DMS 273 (cell line): ENCODE measurements at regions not wholly inside any gene's neighbourhood (a gene's known extent, or its start where the extent isn't known, plus 50 kb on each side); places are given as distances from the start of the nearest gene placed in this dataset.
"Not testable (repeated sequence)": the region's sequence is repeated elsewhere in the genome, so short reads cannot be mapped to it uniquely, and the experiment has no call there.

Source experiments
- DNase-seq: peaks from one replicate; lab custom pipeline; 2025; ENCODE audit not compliant: unreplicated experiment; lab: John Stamatoyannopoulos, UW

DNA sequence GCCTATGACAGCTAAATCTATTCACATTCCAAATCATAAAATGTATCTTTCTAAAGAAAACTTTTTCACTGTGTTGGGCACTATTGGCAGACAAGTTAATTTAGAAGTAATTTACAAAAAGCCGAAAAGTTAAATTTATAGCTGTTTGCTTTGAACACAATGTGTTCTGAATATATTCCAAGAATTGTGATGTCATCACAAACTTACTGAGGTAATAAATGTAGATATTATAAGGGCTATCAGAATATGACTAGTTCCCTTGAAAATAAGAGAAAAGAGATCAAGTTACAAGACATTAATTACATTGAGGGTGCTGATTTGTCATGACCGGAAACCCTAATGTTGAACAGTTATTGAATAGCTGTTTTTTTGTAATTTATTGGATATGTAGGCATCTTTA lies 153.9 kb upstream of the SCN7A start:
- no peak for DNase-seq

DNA sequence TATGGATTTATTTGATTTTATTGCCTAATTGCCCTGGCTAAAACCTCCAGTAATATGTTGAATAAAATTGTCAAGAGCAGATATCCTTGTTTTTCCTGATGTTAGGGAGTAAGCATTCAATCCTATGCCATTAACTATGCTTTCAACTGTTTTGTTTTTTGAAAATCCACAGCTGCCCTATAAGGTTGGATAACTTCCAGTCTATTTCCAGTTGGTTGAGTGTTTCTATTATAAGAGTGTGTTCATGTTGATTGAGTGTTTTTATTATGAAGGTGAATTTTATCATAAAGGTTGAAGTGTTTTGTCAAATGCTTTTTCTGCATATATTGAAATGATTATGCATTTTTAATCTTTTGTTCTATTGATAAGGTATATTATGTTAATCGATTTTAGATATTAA lies 149.9 kb upstream of the SCN7A start:
- no peak for DNase-seq

DNA sequence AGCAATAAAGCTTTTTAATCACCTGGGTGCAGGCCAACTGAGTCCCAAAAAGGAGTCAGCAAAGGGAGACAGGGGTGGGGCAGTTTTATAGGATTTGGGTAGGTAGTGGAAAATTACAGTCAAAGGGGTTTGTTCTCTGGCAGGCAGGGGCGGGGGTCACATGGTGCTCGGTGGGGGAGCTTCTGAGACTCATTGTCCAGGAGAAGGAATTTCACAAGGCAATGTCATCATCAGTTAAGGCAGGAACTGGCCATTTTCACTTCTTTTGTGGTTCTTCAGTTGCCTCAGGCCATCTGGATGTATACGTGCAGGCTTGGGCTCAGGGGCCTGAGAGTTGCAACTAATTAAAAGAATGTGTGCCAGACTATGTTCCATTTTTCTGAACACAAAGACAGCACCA lies 147.5 kb upstream of the SCN7A start:
- not testable (repeated sequence) for DNase-seq

DNA sequence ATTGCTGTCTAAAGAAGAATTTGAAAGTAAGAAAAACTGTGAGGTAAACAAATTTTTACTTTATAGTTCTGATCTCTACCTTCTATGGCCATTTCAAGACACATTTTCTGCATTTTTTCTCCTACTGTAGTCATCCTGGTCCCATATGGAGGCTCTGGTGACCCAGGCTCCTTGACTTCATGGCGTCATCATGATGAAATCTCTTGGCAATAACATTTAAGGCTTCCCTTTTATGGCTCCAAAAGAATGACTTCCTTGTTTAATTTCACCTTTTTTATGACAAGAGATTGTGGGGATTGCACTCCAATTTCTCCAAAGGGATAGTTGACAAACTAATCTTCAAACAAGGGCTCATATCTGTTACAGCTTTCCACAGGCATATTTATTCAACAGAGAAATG lies 143.0 kb upstream of the SCN7A start:
- no peak for DNase-seq

DNA sequence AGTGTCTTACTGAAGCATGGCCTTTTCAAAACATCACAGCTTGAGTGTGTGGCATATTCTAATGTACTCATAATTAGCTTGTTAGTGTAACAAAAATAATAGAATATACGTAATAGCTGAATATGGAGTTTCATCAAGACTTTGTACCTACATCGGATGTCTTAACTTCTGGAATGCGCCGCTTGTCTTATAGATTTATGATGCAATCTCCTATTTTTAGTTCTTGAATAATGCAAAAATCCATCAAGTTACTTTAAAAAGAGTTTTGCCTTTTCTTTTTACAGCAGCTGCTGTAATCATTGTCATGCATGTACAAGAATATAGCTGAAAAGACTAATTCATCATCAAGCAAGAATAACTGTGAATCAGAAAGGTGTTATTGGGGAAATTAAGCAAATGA lies 140.7 kb upstream of the SCN7A start:
- DNase-seq: no peak

DNA sequence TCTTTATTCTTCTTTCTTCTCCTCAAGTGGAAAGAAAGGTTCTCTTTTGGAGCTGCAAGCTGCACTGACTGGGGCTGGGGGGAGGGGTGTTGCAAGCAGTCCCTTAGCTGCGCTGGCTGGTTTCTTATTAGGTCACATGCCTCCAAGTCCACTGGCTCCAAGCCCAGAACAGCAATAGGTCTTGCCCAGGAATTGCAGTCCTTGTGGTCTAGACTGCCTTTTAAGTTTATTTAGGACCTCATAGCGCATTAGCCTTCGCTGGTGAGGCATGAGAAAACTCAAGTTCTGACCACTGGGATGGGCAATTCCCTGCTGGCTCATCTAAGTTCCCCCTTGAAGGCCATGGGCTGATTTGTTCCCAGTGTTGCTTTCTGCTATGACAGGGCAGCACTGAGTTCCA lies 138.6 kb upstream of the SCN7A start:
- DNase-seq: peak; percentile 16

DNA sequence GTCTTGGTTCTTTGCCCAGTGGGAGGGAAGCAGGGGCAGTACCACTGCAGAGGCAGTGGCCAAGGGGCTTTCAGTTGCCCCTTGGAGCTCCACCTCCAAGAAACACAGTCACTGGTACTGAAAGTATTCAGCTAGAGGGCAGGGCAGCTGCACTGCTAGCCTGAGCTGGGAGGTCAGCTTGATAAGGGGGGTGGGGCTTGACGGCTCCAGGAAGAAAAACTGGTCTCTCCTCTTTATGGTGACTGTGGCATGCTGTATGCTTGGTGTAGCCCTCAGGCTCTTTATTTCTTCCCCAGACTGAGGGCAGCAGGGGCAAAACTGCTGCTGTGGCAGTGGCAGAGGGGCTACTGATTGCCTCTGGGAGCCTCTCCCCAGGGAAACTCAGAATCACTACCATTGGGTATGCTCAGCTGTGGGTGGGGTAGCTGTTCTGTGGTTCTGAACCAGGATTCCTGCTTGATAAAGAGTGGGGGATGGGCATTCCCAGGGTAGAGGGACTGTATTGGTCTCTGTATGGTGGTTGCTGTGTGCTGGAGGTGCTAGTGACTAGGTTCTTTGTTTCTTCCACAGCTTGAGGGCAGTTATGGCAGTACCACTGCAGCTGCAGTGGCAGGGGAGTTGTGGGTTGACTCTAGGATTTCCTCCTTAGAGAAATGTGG lies 134.6 kb upstream of the SCN7A start:
- no peak for DNase-seq

DNA sequence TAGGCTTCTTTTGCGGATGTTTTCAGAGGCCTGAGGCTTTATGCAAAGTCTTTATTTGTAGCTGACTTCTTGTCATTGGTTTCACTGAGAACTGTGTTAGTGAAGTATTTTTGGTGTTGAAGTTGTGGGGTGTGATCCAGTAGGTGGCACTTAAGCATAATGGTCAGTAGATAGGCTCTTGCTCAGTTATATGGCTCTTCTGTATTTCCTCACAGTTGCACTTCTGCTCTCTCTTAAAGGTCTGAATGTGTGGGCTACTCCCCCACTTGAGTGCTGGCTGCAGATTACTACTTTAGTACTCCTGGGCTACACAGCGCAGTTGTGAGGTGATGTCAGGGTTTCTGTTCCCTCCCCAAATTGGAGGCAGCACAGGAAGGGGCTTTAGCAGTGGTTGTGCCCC lies 133.8 kb upstream of the SCN7A start:
- DNase-seq: no peak

DNA sequence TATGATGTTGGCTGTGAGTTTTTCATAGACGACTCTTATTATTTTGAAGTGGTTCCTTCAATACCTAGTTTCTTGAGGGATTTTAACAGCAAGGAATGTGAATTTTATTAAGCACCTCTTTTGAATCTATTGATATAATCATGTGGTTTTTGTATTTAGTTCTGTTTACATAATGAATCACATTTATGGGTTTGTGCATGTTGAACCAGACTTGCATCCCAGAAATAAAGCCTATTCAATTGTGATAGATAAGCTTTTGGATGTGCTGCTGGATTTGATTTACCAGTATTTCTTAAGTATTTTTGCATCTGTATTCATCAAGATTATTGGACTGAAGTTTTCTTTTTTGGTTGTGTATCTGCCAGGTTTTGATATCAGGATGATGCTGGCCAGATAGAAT lies 131.6 kb upstream of the SCN7A start:
- DNase-seq: no peak

DNA sequence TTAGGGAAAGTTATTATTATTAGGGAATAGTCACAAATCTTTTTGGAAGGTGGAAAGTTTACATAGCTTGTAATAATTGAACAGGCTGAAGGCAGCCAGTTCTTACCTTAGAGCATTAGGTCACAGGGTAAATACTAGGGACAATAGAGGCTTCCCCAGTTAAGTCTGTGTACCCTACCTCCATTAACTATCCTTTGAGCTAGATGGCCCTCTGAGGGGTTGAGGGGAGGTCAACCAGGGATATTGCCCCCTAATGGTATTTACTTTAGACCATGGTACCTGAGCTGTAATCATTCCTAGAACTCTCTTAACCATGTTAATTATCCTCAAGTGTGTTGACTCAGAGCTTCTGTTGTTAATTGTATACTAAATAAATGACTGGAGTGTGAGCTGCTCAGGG lies 120.5 kb upstream of the SCN7A start:
- no peak for DNase-seq

DNA sequence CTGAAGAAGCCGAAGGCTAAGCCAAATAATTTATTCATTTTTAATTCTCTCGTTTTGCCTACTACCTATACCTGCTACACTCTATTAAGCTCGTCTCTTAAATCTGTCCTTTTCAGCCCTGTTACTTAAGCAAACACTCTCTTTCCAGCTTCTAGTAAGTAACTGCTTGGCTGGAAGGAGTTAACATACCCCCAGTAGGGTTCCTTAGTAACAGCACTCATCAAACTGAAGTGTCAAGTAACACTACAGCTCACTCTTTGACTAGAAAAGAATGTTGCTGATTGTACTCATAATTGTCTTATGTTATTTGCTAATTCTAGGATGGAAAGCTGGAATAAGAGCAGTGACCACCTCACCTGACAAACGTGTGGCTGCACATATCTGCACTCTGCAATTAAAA lies 120.0 kb upstream of the SCN7A start:
- no peak for DNase-seq

DNA sequence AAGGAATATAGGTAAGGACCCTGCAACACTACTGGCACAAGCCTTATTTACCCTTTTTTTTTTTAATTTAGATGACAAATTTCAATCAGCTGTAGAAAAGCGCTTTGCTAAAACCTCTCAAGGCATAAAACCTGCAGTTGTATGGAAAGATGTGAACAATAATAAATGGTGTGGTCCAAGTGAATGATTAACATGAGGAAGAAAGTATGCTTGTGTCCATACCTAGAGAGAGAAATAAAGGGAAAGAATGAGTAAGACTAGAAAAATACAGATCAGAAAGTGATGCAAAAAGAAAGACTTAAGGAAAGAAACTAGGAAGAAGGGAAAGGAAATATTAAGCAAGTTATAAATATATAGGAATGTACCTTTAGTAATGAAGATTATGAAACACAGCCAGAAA lies 119.2 kb upstream of the SCN7A start:
- DNase-seq: no peak

DNA sequence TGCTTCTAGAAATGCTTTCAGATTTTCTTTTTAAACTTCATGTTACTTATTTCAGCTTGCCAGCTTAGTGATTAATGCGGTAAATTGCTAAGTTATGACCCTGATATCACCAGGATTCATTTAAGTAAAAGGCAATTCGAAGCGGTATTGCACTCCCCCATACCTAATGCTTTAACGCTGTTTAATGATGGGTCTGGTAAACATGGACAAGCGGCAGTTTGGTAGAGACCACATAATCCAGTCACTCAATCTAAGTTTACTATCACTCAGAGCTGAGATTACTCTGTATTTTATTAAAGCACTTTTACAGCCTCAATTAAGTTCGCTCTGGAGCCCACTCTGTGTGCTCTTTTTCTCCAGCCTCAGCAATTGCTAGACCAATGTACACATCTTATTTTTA lies 118.2 kb upstream of the SCN7A start:
- DNase-seq: no peak

DNA sequence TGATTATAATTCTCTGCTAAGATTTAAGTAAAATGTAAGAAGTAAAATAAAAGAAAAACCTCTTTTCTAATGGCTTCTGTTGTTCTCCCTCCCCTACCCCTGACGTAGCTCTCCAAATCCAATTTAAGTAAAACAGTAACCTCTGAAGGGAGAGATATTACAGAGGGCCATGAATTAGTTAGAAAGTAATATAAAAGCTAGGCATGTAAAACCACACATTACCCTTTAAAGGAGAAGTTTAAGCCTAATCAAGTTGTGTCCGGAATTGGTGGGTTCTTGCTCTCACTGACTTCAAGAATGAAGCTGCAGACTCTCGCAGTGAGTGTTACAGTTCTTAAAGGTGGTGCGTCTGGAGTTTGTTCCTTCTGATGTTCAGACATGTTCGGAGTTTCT lies 116.9 kb upstream of the SCN7A start:
- no peak for DNase-seq

DNA sequence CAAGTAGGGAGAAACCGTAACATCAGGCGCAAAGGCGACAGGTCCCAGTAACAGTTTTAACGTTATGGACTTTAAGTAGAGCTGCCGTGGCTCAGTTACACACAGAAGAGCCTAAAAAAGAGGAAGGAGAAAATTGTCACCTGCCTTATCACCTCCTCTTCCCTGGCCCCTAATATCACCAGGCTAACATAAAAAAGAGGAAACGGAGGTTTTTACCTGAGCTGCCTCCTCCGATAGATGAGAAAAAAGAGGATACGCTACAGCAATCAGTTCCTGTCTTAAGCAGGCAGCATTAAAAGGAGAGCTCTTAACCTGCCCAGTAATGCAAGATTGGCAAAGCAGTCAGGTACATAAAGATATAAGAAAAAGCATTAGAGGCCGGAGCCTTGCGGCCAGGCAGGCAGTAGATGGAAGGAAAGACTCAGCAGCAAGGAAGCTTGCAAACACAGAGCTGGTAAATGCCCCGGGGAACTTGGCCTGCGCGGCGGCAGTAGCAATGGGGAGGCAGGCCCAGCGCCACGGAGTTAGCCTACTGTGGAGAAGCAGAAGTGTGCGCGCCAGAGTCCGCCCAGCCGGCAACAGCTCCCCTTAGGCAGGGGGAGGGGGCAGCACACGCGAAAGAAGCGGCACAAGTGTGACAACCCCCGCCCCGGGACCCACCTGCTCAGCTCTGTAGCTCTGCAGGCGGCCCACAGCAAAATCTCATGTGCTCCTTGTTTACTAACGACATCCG lies 116.3 kb upstream of the SCN7A start:
- DNase-seq: no peak

DNA sequence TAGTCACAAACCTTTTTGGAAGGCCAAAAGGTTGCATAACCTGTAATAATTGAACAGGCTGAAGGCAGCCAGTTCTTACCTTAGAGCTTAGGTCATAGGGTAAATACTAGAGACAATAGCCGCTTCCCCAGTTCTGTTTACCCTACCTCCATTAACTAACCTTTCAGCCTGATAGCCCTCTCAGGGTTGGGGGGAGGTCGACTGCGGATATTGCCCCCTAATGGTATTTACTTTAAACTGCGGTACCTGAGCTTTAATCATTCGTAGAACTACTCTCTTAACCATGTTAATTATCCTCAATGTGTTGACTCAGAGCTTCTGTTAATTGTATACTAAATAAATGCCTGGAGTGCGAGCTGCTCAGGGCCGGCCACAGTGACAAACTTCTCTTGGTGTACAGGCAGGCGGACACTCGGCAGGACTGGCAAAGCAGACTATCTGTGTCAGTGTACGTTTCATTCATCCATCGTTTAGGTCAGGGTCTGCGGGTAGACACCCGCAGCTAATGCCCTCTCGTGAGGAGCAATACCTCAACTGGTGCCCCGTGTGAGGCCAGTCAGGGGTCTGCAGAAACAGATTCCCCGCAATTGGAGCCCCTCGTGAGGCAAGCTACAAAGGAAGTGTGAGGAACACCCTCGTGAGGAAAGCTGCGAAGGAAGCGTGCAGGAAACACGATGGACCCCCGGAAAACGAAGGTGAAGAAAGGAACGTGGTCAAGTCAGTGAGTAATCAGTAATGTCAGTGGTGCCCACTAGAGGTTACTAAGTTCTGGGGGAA lies 115.3 kb upstream of the SCN7A start:
- DNase-seq: no peak

DNA sequence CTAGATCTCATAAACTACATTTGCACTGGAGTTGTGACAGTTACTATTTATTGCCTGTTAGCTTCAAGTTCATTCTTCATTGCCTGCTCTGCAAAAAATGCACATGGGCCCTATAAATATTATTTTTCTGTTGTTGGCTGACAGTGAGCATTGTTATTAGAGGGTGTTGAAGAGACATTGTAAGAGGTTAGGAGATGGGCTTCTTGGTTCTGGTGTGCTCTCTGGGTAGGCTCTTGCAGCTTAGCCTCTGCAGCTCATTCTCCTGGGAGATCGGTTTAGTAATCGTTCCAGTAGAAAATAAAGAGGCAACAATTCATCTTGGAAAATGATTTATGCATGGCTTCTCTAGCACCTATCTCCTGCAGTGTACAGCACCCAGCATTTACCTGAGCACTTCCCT lies 113.8 kb upstream of the SCN7A start:
- no peak for DNase-seq

DNA sequence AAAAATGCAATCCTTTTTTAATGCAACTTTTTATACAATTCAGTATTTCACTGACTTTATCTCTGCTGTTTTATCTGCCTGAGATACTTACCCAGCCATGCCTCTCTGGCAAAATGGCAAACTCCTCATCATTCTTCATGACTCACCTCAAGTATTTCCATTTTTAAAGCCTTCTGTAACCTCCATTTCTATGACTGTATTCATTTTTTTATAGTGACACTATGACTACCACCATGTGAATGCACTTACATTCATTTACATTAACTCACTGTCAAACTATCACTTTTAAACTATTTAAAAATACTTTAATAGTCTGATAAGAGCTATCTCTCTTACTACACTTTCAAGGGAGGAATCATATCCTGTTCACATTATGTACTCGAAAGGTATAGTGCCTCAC lies 99.4 kb upstream of the SCN7A start:
- DNase-seq: no peak

DNA sequence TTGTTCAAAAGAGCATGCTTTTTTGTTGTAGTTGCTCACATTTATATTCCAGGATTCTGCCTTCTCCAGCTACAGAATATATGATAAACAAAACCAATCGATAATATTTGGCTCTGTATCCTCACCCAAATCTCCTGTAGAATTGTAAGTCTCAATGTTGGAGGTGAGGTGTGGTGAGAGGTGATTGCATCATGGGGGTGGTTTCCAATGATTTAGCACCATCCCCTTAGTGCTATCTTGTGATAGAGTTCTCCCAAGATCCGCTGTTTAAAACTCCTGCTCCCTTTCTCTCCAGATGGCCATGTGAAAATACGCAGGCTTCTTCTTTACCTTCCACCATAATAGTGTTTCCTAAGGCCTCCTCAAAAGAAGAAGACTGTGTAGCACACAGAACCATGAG lies 98.7 kb upstream of the SCN7A start:
- DNase-seq: no peak

DNA sequence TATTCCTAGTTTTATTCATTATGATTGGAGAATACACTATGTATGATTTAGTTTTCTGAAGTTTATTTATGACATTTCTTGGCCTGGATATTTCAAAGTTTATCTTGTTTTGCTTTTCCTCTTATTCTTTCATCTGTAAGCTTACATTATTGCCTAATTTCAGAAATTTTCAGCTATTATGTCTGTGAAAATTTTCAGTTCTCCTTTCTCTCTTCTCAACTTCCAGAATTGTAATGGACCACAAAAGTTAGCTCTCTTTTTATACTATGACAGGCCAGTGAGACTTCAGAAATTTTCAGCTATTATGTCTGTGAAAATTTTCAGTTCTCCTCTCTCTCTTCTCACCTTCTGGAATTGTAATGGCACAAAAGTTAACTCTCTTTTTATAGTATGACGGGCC lies 97.2 kb upstream of the SCN7A start:
- no peak for DNase-seq

DNA sequence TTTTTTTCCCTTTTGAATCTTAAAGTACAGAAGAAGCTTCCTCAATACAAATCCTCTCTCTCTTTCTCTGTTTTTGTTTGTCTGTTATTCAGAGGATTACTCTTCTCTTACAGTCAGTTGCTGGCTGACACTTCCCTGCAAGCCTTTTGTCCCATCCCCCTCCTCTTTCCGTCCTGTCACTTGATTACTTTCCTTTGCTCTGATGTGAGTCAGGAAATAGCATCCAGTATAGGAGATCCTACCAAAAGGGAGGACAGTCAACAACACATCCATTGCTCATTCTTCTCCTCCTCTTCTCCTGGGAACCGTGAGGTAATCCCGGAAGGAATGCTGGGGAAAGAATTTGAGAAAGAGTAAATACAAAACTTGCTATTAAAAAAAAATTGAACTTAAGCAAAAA lies 79.3 kb upstream of the SCN7A start:
- DNase-seq: no peak

DNA sequence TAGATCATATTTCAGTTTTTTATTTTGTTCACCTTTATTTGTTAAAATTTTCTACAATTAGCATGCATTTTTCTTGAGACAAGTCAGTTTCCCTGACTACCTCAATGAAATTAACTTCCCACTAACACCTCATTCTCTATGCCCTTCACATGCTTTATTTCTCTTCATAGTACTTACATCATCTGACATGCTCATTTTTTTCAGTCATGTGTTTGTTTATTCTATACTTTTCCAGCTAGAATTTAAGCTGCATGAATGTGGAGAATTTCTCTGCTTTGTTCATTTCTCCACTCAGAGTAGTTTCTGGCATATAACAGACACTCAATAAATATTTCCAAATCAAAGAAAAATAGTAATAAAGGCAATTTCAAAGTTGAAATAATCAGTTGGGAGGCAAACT lies 78.9 kb upstream of the SCN7A start:
- DNase-seq: no peak
